H9 (cell line): ENCODE measurements at regions not wholly inside any gene's neighbourhood (a gene's known extent, or its start where the extent isn't known, plus 50 kb on each side); places are given as distances from the start of the nearest gene placed in this dataset.

Source experiments
- DNase-seq: peaks from one replicate; pipeline ENCODE4 v3.0.0-alpha.2; 2017
- H2AFZ ChIP-seq: one replicate; pipeline ENCODE4 v1.6.1; 2013; ENCODE audit warnings: mild to moderate bottlenecking, low read length, control low read depth, moderate library complexity
- H2AK5ac ChIP-seq: 2 replicates; pipeline ENCODE4 v1.6.1; 2013; ENCODE audit warnings: low read length, control low read depth, mixed read lengths; ENCODE audit not compliant: insufficient read length
- H2BK120ac ChIP-seq: one replicate; pipeline ENCODE4 v1.6.1; 2013; ENCODE audit warnings: low read depth, mild to moderate bottlenecking, low read length, control low read depth, inconsistent platforms; ENCODE audit not compliant: poor library complexity, severe bottlenecking
- H2BK12ac ChIP-seq: 2 replicates; pipeline ENCODE4 v1.6.1; 2013; ENCODE audit warnings: low read length, control low read depth, mixed read lengths, low read depth; ENCODE audit not compliant: insufficient read length
- H2BK15ac ChIP-seq: 2 replicates; pipeline ENCODE4 v1.6.1; 2013; ENCODE audit warnings: low read depth, low read length, control low read depth
- H2BK20ac ChIP-seq: one replicate; pipeline ENCODE4 v1.6.1; 2013; ENCODE audit warnings: low read depth, mild to moderate bottlenecking, low read length, control low read depth, inconsistent platforms; ENCODE audit not compliant: poor library complexity, severe bottlenecking
- H2BK5ac ChIP-seq: 2 replicates; pipeline ENCODE4 v1.6.1; 2013; ENCODE audit warnings: low read length, control low read depth, mixed read lengths; ENCODE audit not compliant: insufficient read length
- H3K14ac ChIP-seq: 2 replicates; pipeline ENCODE4 v1.6.1; 2013; ENCODE audit warnings: low read length, control low read depth; ENCODE audit not compliant: insufficient read depth
- H3K18ac ChIP-seq: 2 replicates; pipeline ENCODE4 v1.6.1; 2013; ENCODE audit warnings: low read depth, mild to moderate bottlenecking, mixed read lengths, low read length, control low read depth; ENCODE audit not compliant: insufficient read length
- H3K23ac ChIP-seq: 2 replicates; pipeline ENCODE4 v1.6.1; 2013; ENCODE audit warnings: low read length, control low read depth, mixed read lengths, low read depth; ENCODE audit not compliant: insufficient read length
- H3K23me2 ChIP-seq: 2 replicates; pipeline ENCODE4 v1.6.1; 2013; ENCODE audit warnings: low read depth, mild to moderate bottlenecking, mixed read lengths, low read length, control low read depth; ENCODE audit not compliant: insufficient read length, poor library complexity, severe bottlenecking
- H3K27ac ChIP-seq: 2 replicates; pipeline ENCODE4 v1.5.1; 2013; ENCODE audit warnings: low read length, control low read depth, mixed read lengths, low read depth; ENCODE audit not compliant: insufficient read length
- H3K27me3 ChIP-seq: 2 replicates; pipeline ENCODE4 v1.6.1; 2013; ENCODE audit warnings: low read length, control low read depth, inconsistent platforms; ENCODE audit not compliant: insufficient read depth
- H3K4ac ChIP-seq: 2 replicates; pipeline ENCODE4 v1.6.1; 2013; ENCODE audit warnings: low read depth, mild to moderate bottlenecking, control low read depth, inconsistent platforms, low read length, moderate library complexity
- H3K4me1 ChIP-seq: 2 replicates; pipeline ENCODE4 v1.6.1; 2013; ENCODE audit warnings: low read length, control low read depth, inconsistent platforms; ENCODE audit not compliant: insufficient read depth
- H3K4me2 ChIP-seq: 2 replicates; pipeline ENCODE4 v1.6.1; 2013; ENCODE audit warnings: low read length, control low read depth, mixed read lengths; ENCODE audit not compliant: insufficient read length, insufficient read depth
- H3K56ac ChIP-seq: 2 replicates; pipeline ENCODE4 v1.6.1; 2013; ENCODE audit warnings: low read depth, mild to moderate bottlenecking, mixed read lengths, low read length, control low read depth; ENCODE audit not compliant: insufficient read length
- H3K79me1 ChIP-seq: 2 replicates; pipeline ENCODE4 v1.6.1; 2013; ENCODE audit warnings: low read depth, mild to moderate bottlenecking, moderate library complexity, low read length, control low read depth, inconsistent platforms; ENCODE audit not compliant: insufficient read depth, poor library complexity, severe bottlenecking
- H3K79me2 ChIP-seq: 2 replicates; pipeline ENCODE4 v1.6.1; 2013; ENCODE audit warnings: low read length, control low read depth, inconsistent platforms; ENCODE audit not compliant: insufficient read depth
- H3K9ac ChIP-seq: 2 replicates; pipeline ENCODE4 v1.6.1; 2013; ENCODE audit warnings: low read length, control low read depth, mixed read lengths; ENCODE audit not compliant: insufficient read length; ENCODE audit errors: extremely low read depth
- H3K9me3 ChIP-seq: one replicate; pipeline ENCODE4 v1.6.1; 2013; ENCODE audit warnings: low read depth, low read length, inconsistent platforms; ENCODE audit not compliant: control insufficient read depth
- H3T11ph ChIP-seq: one replicate; pipeline ENCODE4 v1.6.1; 2013; ENCODE audit warnings: mild to moderate bottlenecking, low read length, control low read depth, inconsistent platforms
- H4K20me1 ChIP-seq: one replicate; pipeline ENCODE4 v1.6.1; 2013; ENCODE audit not compliant: control insufficient read depth, insufficient read length, insufficient read depth
- H4K5ac ChIP-seq: 2 replicates; pipeline ENCODE4 v1.6.1; 2013; ENCODE audit warnings: low read depth, mild to moderate bottlenecking, mixed read lengths, low read length, control low read depth; ENCODE audit not compliant: insufficient read length
- H4K8ac ChIP-seq: replicated peaks from 2 replicates; pipeline ENCODE4 v1.6.1; 2013; ENCODE audit warnings: low read length, control low read depth, mixed read lengths, low read depth; ENCODE audit not compliant: insufficient read length
- H4K91ac ChIP-seq: 2 replicates; pipeline ENCODE4 v1.6.1; 2013; ENCODE audit warnings: low read depth, mild to moderate bottlenecking, moderate library complexity, mixed read lengths, low read length, control low read depth; ENCODE audit not compliant: insufficient read length
- H3K27ac Mint-ChIP-seq, 3 experiments: 2 replicates in 2 of 3; 3 replicates in 1 of 3; pipeline ENCODE4 v1.8.0; 2020 to 2021; ENCODE audit warnings: mixed read lengths in 3 of 3, mild to moderate bottlenecking in 1 of 3, moderate library complexity in 1 of 3
- H3K27me3 Mint-ChIP-seq: 2 replicates; pipeline ENCODE4 v1.8.0; 2021; ENCODE audit warnings: low read depth, mild to moderate bottlenecking, moderate library complexity, mixed read lengths
- H3K36me3 Mint-ChIP-seq, 3 experiments: 2 replicates in 2 of 3; 3 replicates in 1 of 3; pipeline ENCODE4 v1.8.0; 2020 to 2021; ENCODE audit warnings: low read depth in 3 of 3, mixed read lengths in 3 of 3; ENCODE audit not compliant: insufficient read depth in 1 of 3
- H3K4me1 Mint-ChIP-seq, 2 experiments: 2 replicates each; pipeline ENCODE4 v1.8.0; 2020; ENCODE audit warnings: mixed read lengths in 2 of 2
- H3K4me3 Mint-ChIP-seq, 2 experiments: 2 replicates in 1 of 2; 3 replicates in 1 of 2; pipeline ENCODE4 v1.8.0; 2020 to 2021; ENCODE audit warnings: mild to moderate bottlenecking in 2 of 2, mixed read lengths in 2 of 2, moderate library complexity in 1 of 2
- H3K9me3 Mint-ChIP-seq, 2 experiments: 2 replicates in 1 of 2; 3 replicates in 1 of 2; pipeline ENCODE4 v1.8.0; 2020; ENCODE audit warnings: mild to moderate bottlenecking in 2 of 2, mixed read lengths in 2 of 2, moderate library complexity in 1 of 2
- WGBS: extraction: QIAGEN DNeasy Blood & Tissue Kit; methylation state at CpG from one replicate; pipeline ENCODE4 v1.1.7; 2013; ENCODE audit warnings: missing lambda C conversion rate, low lambda C conversion rate, mixed read lengths; ENCODE audit not compliant: insufficient read length; ENCODE audit errors: extremely low coverage; 5-methylcytosine and 5-hydroxymethylcytosine counted together
- TF ChIP-seq, protein P1 (sequence below): fragments of 200-600 bp; sonication (generic); conservative IDR thresholded peaks from 3 replicates; pipeline ENCODE4 v1.8.0; 2021; ENCODE audit warnings: antibody characterized with exemption, mild to moderate bottlenecking

- Histone ChIP-seq H2AK5ac (no peak overlapping the region), H3K18ac (no peak overlapping the region), H3K4me2 (no peak overlapping the region), H3K23me2 (no peaks in the 10 kb centered on the region), H2BK120ac (no peak overlapping the region), H3K79me1 (no peaks in the 10 kb centered on the region), H2BK12ac (no peak overlapping the region), H3T11ph (no peak overlapping the region), H3K14ac (no peak overlapping the region), H3K4me1 (no peaks in the 10 kb centered on the region), H3K23ac (no peak overlapping the region), H3K27me3 (no peaks in the 10 kb centered on the region), H2BK20ac (no peak overlapping the region), H3K79me2 (no peaks in the 10 kb centered on the region), H4K8ac (no peak overlapping the region), H2BK5ac (no peak overlapping the region), H2AFZ (no peak overlapping the region), H2BK15ac (no peak overlapping the region), H3K9ac (no peak overlapping the region), H4K20me1 (no peaks in the 10 kb centered on the region), H3K56ac (no peak overlapping the region), H4K91ac (no peak overlapping the region), H3K27ac (no peak overlapping the region), H3K9me3 (no peaks in the 10 kb centered on the region), H4K5ac (no peak overlapping the region), H3K4ac (no peak overlapping the region)
- Mint-ChIP-seq H3K4me3 (no peak overlapping the region), H3K36me3 (no peaks in the 10 kb centered on the region), H3K9me3 (no peaks in the 10 kb centered on the region), H3K27me3 (peaks cover 3% of the 10 kb centered on the region; the same call in 1 of the 2 replicates), H3K27ac (no peak overlapping the region), H3K4me1 (no peaks in the 10 kb centered on the region)
- DNase-seq: no peak
- TF ChIP-seq, protein P1, sequence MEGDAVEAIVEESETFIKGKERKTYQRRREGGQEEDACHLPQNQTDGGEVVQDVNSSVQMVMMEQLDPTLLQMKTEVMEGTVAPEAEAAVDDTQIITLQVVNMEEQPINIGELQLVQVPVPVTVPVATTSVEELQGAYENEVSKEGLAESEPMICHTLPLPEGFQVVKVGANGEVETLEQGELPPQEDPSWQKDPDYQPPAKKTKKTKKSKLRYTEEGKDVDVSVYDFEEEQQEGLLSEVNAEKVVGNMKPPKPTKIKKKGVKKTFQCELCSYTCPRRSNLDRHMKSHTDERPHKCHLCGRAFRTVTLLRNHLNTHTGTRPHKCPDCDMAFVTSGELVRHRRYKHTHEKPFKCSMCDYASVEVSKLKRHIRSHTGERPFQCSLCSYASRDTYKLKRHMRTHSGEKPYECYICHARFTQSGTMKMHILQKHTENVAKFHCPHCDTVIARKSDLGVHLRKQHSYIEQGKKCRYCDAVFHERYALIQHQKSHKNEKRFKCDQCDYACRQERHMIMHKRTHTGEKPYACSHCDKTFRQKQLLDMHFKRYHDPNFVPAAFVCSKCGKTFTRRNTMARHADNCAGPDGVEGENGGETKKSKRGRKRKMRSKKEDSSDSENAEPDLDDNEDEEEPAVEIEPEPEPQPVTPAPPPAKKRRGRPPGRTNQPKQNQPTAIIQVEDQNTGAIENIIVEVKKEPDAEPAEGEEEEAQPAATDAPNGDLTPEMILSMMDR: no peak
- WGBS: no CpG with 5 or more reads among the region's 4 CpGs
Observed at GRCh38 chr13:60655256-60655655, 258.2 kb downstream of the TDRD3 start.
